ENCODE measurements at regions not wholly inside any gene's neighbourhood (a gene's known extent, or its start where the extent isn't known, plus 50 kb on each side); places are given as distances from the start of the nearest gene placed in this dataset.

DNA sequence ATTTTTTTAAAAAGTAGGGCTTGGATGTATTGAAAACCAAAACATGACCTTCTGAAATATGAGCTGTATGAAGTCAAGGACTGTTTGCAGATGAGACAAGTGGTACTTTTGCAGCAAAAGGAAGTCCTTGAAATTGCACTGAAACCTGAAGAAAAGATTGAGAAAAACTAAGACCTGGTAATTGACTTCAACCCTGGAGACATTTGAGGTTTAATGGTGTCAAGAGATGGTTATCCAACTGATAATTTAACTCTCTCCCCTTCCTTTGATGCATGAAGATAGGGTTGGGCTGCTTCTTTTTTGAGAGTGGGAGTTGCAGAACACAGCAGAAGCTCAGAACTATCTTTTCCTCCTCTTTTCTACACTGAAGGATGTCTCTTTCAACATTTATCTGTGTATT lies 180.9 kb upstream of the DTNBP1 start:
- TF ChIP-seq CTCF (IDR thresholded peaks at IDR 0.05) (no peak), POLR2AphosphoS5 (IDR thresholded peaks at IDR 0.05; ENCODE audit: low read depth, low read length) (no peak)
- TF ChIP-seq, protein P1, sequence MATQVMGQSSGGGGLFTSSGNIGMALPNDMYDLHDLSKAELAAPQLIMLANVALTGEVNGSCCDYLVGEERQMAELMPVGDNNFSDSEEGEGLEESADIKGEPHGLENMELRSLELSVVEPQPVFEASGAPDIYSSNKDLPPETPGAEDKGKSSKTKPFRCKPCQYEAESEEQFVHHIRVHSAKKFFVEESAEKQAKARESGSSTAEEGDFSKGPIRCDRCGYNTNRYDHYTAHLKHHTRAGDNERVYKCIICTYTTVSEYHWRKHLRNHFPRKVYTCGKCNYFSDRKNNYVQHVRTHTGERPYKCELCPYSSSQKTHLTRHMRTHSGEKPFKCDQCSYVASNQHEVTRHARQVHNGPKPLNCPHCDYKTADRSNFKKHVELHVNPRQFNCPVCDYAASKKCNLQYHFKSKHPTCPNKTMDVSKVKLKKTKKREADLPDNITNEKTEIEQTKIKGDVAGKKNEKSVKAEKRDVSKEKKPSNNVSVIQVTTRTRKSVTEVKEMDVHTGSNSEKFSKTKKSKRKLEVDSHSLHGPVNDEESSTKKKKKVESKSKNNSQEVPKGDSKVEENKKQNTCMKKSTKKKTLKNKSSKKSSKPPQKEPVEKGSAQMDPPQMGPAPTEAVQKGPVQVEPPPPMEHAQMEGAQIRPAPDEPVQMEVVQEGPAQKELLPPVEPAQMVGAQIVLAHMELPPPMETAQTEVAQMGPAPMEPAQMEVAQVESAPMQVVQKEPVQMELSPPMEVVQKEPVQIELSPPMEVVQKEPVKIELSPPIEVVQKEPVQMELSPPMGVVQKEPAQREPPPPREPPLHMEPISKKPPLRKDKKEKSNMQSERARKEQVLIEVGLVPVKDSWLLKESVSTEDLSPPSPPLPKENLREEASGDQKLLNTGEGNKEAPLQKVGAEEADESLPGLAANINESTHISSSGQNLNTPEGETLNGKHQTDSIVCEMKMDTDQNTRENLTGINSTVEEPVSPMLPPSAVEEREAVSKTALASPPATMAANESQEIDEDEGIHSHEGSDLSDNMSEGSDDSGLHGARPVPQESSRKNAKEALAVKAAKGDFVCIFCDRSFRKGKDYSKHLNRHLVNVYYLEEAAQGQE (IDR thresholded peaks at IDR 0.05; ENCODE audit: insufficient read depth in 1 of 2, low read depth in 2 of 2, low read length in 1 of 2) = no peak

All from Panc1 (cell line).